ENCODE measurements at regions not wholly inside any gene's neighbourhood (a gene's known extent, or its start where the extent isn't known, plus 50 kb on each side); places are given as distances from the start of the nearest gene placed in this dataset.

DNA sequence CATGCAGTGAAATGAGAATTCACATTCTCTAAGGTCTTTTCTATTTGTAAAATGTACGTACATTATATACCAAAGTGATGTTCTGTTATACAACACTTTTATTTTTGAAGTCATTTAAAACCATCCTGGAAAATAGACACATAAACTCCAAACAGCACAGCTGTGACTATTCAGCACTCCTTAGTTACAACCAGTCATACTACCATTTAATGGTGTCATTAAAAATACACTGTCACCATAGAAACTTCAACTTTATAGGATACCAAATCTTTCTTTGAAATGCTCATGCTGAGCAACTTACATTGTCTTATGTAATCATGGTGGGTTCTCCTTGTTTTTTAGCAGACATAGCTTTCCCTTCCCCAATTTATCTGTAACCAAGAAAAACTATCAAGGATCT lies 85.3 kb downstream of the METTL4 start:
- CTCF ChIA-PET = no interaction called here
- H3K27ac ChIP-seq = no peak overlapping the region

DNA sequence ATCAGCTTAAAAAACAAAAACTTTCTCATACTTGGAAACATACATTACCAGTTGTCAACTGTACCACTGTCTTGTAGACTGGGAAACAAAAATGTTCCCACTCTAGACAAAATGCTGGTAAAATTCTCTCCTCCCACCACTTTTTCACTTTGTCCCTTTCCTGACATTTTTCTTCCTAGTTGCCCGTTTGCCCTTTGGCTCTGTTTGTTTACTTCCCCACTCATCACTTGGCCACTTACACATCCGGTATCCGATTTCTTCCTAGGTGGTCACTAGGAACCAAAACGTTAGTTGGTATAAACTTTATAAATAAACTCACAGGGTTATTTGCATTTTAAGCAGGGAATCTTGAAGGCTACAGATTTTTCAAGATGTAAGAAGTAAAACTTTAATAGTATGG lies 84.9 kb downstream of the METTL4 start:
- no peak overlapping the region for H3K27ac ChIP-seq
- CTCF ChIA-PET = no interaction called here
- TF ChIP-seq, protein P1, sequence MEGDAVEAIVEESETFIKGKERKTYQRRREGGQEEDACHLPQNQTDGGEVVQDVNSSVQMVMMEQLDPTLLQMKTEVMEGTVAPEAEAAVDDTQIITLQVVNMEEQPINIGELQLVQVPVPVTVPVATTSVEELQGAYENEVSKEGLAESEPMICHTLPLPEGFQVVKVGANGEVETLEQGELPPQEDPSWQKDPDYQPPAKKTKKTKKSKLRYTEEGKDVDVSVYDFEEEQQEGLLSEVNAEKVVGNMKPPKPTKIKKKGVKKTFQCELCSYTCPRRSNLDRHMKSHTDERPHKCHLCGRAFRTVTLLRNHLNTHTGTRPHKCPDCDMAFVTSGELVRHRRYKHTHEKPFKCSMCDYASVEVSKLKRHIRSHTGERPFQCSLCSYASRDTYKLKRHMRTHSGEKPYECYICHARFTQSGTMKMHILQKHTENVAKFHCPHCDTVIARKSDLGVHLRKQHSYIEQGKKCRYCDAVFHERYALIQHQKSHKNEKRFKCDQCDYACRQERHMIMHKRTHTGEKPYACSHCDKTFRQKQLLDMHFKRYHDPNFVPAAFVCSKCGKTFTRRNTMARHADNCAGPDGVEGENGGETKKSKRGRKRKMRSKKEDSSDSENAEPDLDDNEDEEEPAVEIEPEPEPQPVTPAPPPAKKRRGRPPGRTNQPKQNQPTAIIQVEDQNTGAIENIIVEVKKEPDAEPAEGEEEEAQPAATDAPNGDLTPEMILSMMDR (conservative IDR thresholded peaks at IDR 0.05; ENCODE audit: low read depth) = no peak
- DNase-seq (ENCODE audit: low spot score) = no peak
- POLR2A ChIA-PET (ENCODE audit: low non-redundant PET) = no interaction called here

More for the DNA sequence above, 85.3 kb downstream of the METTL4 start:
- TF ChIP-seq, protein P1 (conservative IDR thresholded peaks at IDR 0.05; ENCODE audit: low read depth) = no peak
- POLR2A ChIA-PET (ENCODE audit: low non-redundant PET) = no interaction called here
- DNase-seq (ENCODE audit: low spot score) = no peak
